Mesothelial cell of epicardium (in vitro differentiated cells): ENCODE measurements at regions not wholly inside any gene's neighbourhood (a gene's known extent, or its start where the extent isn't known, plus 50 kb on each side); places are given as distances from the start of the nearest gene placed in this dataset.
"Not testable (repeated sequence)": the region's sequence is repeated elsewhere in the genome, so short reads cannot be mapped to it uniquely, and the experiment has no call there.

ENCODE experiments used
- DNase-seq, 2 experiments: peaks; one replicate each; pipeline ENCODE4 v3.0.0; 2021; ENCODE audit warnings: low spot score in 2 of 2; ENCODE audit not compliant: unreplicated experiment in 2 of 2
- H3K27ac Mint-ChIP-seq: 2 replicates; pipeline ENCODE4 v1.8.0; 2021; ENCODE audit warnings: mixed read lengths
- H3K27me3 Mint-ChIP-seq: 2 replicates; pipeline ENCODE4 v1.8.0; 2021; ENCODE audit warnings: low read depth, mixed read lengths
- H3K36me3 Mint-ChIP-seq: 2 replicates; pipeline ENCODE4 v1.8.0; 2021; ENCODE audit warnings: mixed read lengths
- H3K4me1 Mint-ChIP-seq: 2 replicates; pipeline ENCODE4 v1.8.0; 2021; ENCODE audit warnings: mixed read lengths
- H3K4me3 Mint-ChIP-seq: 2 replicates; pipeline ENCODE4 v1.8.0; 2021; ENCODE audit warnings: mild to moderate bottlenecking, moderate library complexity, mixed read lengths
- H3K9me3 Mint-ChIP-seq: 2 replicates; pipeline ENCODE4 v1.8.0; 2021; ENCODE audit warnings: mixed read lengths
- CTCF ChIP-seq: fragments of 200-600 bp; sonication (generic); IDR thresholded peaks from one replicate; pipeline ENCODE4 v1.5.0; 2021; ENCODE audit warnings: antibody characterized with exemption; ENCODE audit not compliant: unreplicated experiment

GRCh38 chr13:33677215-33677614, 140.7 kb upstream of the RFC3 start:
- H3K4me3 Mint-ChIP-seq, result no peak overlapping the region
- H3K27ac Mint-ChIP-seq, result no peak overlapping the region
- no peaks in the 10 kb centered on the region for H3K9me3 Mint-ChIP-seq
- H3K36me3 Mint-ChIP-seq, result no peaks in the 10 kb centered on the region
- no peaks in the 10 kb centered on the region for H3K27me3 Mint-ChIP-seq
- no peak for DNase-seq
- TF ChIP-seq CTCF, result no peak
- peaks cover 19% of the 10 kb centered on the region for H3K4me1 Mint-ChIP-seq

GRCh38 chr13:33678084-33678483, 139.9 kb upstream of the RFC3 start:
- DNase-seq, result no peak
- H3K4me1 Mint-ChIP-seq, result peaks cover 19% of the 10 kb centered on the region
- no peaks in the 10 kb centered on the region for H3K27me3 Mint-ChIP-seq
- no peaks in the 10 kb centered on the region for H3K9me3 Mint-ChIP-seq
- H3K27ac Mint-ChIP-seq, result no peak overlapping the region
- no peak for TF ChIP-seq CTCF
- no peak overlapping the region for H3K4me3 Mint-ChIP-seq
- no peaks in the 10 kb centered on the region for H3K36me3 Mint-ChIP-seq

GRCh38 chr13:33678906-33679657, 138.9 kb upstream of the RFC3 start:
- DNase-seq, result no peak
- Mint-ChIP-seq H3K9me3 (no peaks in the 10 kb centered on the region), H3K4me1 (peaks cover 19% of the 10 kb centered on the region), H3K27me3 (no peaks in the 10 kb centered on the region), H3K4me3 (no peak overlapping the region), H3K36me3 (no peaks in the 10 kb centered on the region), H3K27ac (no peak overlapping the region)
- TF ChIP-seq CTCF, result no peak

GRCh38 chr13:33679658-33680012, 138.3 kb upstream of the RFC3 start:
- TF ChIP-seq CTCF, result no peak
- Mint-ChIP-seq H3K27me3 (no peaks in the 10 kb centered on the region), H3K9me3 (no peaks in the 10 kb centered on the region), H3K27ac (no peak overlapping the region), H3K36me3 (no peaks in the 10 kb centered on the region), H3K4me1 (peaks cover 19% of the 10 kb centered on the region), H3K4me3 (no peak overlapping the region)
- DNase-seq, result no peak

GRCh38 chr13:33682020-33682564, 135.9 kb upstream of the RFC3 start:
- no peaks in the 10 kb centered on the region for H3K27me3 Mint-ChIP-seq
- H3K36me3 Mint-ChIP-seq, result no peaks in the 10 kb centered on the region
- H3K4me1 Mint-ChIP-seq, result peaks cover 4% of the 10 kb centered on the region
- no peak overlapping the region for H3K4me3 Mint-ChIP-seq
- H3K27ac Mint-ChIP-seq, result no peak overlapping the region
- DNase-seq, result no peak
- H3K9me3 Mint-ChIP-seq, result no peaks in the 10 kb centered on the region
- TF ChIP-seq CTCF, result no peak

GRCh38 chr13:33682646-33683045, 135.3 kb upstream of the RFC3 start:
- H3K36me3 Mint-ChIP-seq, DNase-seq, H3K9me3 Mint-ChIP-seq, H3K4me3 Mint-ChIP-seq, H3K27ac Mint-ChIP-seq, H3K4me1 Mint-ChIP-seq, H3K27me3 Mint-ChIP-seq: not testable (repeated sequence)
